OCI-LY1 (cell line): ENCODE measurements at regions not wholly inside any gene's neighbourhood (a gene's known extent, or its start where the extent isn't known, plus 50 kb on each side); places are given as distances from the start of the nearest gene placed in this dataset.

ENCODE experiments used
- CTCF ChIP-seq: fragments of 200-600 bp; sonication (generic), shearing (Covaris generic); IDR thresholded peaks from 2 replicates; pipeline ENCODE4 v1.5.1; 2017; ENCODE audit warnings: mild to moderate bottlenecking, antibody characterized with exemption, low read length, moderate library complexity, mixed read lengths
- EZH2 ChIP-seq: fragments of 200-600 bp; sonication (generic), shearing (Covaris generic); IDR thresholded peaks from 2 replicates; pipeline ENCODE4 v1.8.0; 2017; ENCODE audit warnings: borderline replicate concordance, mixed run types, mild to moderate bottlenecking, antibody characterized with exemption, low read length, moderate library complexity, mixed read lengths

GRCh38 chr2:188852772-188853171, 121.4 kb upstream of the COL3A1 start:
- no peak for TF ChIP-seq CTCF
- no peak for TF ChIP-seq EZH2
